ENCODE measurements at regions not wholly inside any gene's neighbourhood (a gene's known extent, or its start where the extent isn't known, plus 50 kb on each side); places are given as distances from the start of the nearest gene placed in this dataset.
"Not testable (repeated sequence)": the region's sequence is repeated elsewhere in the genome, so short reads cannot be mapped to it uniquely, and the experiment has no call there.

DNA sequence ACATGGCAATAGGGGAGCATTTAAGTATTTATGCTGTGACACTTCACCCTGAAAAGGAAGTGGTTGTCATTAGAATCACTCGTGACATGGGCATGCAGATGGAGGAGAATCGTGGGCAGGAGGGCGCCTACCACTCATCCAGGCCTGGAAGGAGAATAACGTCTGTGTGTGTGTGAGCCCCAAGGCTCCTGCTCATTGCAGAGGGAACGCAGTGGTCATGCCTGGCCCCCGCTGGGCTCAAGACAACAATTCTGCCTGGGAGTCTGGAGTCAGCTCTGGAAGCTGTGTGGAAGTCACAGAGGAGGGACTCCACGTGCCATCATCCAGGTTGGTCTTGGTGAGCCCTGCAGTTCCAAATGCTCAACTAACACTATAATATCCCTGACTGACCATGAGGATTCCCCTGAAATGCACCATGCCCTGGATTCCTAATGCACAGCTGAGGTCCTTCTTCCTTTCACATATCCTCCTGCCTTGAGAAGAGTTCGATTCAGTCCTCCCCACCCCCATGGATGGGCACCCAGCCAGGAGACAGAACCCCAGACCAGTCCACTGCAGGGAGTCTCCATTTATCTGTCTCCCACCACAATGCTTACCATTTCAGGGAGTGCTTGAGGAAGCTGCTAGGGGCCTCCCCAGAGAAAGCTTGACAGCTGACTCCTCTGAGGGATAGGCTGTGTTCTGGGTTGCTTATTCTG is 446.9 kb upstream of the B3GAT1 start:
- H3K4me3 ChIP-seq (ENCODE audit: low read depth in 1 of 5, low read length in 5 of 5), result no peak overlapping the region
- peaks cover 0 to 14% (median 8%) of the 10 kb centered on the region in 5 donors for H3K27me3 ChIP-seq (ENCODE audit: control insufficient read depth in 5 of 5, insufficient read depth in 4 of 5, low read length in 5 of 5)
- H3K27ac ChIP-seq (ENCODE audit: low read depth, low read length), result no peak overlapping the region
- no peaks in the 10 kb centered on the region for H3K9me3 ChIP-seq (ENCODE audit: control insufficient read depth in 5 of 5, low read length in 5 of 5)
- H3K9ac ChIP-seq (ENCODE audit: low read length in 5 of 5), result no peak overlapping the region
- no peaks in the 10 kb centered on the region for H3K36me3 ChIP-seq (ENCODE audit: control insufficient read depth in 5 of 5, insufficient read depth in 5 of 5, low read length in 5 of 5)
- H3K4me1 ChIP-seq (ENCODE audit: control insufficient read depth in 5 of 5, insufficient read depth in 5 of 5, low read length in 5 of 5), result no peaks in the 10 kb centered on the region

DNA sequence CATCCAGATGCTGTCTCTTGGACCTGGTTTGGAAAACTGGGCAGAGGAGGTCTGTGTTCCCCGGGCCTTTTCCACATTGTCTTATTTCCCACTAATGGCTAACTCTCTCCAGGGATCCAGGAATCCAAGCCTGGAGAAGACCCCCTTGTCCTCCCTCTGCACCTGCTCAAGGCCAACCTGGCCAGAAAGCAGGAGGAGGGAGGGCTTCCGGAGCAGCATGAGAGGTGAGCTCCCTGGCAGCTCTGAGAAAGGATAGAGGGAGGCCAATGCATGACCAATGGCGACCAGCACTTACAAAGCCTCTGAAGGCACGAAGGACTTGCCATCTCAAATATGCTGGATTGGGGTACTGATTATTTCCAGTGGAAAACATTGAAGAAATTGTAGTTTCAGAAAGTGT is 445.0 kb upstream of the B3GAT1 start:
- Histone ChIP-seq H3K9ac (ENCODE audit: low read length in 5 of 5) (no peak overlapping the region), H3K27ac (ENCODE audit: low read depth, low read length) (no peak overlapping the region), H3K9me3 (ENCODE audit: control insufficient read depth in 5 of 5, low read length in 5 of 5) (no peaks in the 10 kb centered on the region)

DNA sequence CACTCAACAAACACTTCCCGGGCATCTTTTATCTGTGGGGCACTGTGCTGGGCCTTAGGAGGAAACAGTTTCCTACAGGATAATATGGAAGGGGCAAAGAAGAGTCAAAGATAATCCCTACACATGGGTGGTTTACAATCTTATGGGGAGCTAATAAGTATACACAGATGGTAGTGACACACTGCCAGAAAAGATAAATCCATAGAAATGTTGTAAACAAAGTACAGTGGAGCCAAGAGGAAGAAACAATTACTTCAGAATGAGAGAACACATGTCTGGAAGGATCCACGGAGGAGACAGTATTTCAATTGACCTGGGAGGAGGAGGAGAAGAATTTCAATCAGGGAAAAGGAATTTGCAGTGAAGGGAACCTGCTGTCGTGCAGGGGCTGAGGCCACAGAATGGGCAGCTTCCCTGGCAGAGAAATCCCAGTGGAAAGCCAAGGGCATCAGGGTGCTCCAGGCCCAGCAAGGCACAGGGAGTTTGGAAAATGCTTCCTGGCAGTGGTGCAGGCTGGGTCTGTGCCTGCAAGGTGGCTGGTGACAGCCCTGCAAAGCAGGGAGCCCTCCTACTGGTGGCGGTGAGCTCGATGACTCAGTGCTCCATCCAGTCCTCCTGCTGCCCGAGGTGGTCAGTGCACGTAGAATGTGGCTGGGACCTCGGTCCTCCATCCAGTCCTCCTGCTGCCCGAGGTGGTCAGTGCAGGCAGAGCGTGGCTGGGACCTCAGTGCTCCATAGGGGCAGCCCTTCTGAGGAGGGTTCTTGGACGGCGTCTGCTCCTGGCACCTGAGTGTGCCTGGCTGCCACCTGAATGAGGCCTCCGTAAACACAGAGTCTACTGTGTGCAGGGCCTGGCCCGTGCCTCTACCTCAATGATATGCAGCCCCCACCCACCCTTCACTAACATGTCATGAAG is 444.3 kb upstream of the B3GAT1 start:
- Histone ChIP-seq H3K27me3 (ENCODE audit: control insufficient read depth in 5 of 5, insufficient read depth in 4 of 5, low read length in 5 of 5) (peaks cover 0 to 10% (median 4%) of the 10 kb centered on the region in 5 donors), H3K27ac (ENCODE audit: low read depth, low read length) (no peak overlapping the region), H3K9ac (ENCODE audit: low read length in 5 of 5) (no peak overlapping the region), H3K9me3 (ENCODE audit: control insufficient read depth in 5 of 5, low read length in 5 of 5) (no peaks in the 10 kb centered on the region), H3K4me3 (ENCODE audit: low read depth in 1 of 5, low read length in 5 of 5) (no peak overlapping the region), H3K4me1 (ENCODE audit: control insufficient read depth in 5 of 5, insufficient read depth in 5 of 5, low read length in 5 of 5) (no peaks in the 10 kb centered on the region), H3K36me3 (ENCODE audit: control insufficient read depth in 5 of 5, insufficient read depth in 5 of 5, low read length in 5 of 5) (no peaks in the 10 kb centered on the region)

More for the DNA sequence above, 445.0 kb upstream of the B3GAT1 start:
- H3K4me1 ChIP-seq (ENCODE audit: control insufficient read depth in 5 of 5, insufficient read depth in 5 of 5, low read length in 5 of 5), result no peaks in the 10 kb centered on the region
- H3K36me3 ChIP-seq (ENCODE audit: control insufficient read depth in 5 of 5, insufficient read depth in 5 of 5, low read length in 5 of 5), result no peaks in the 10 kb centered on the region
- peaks cover 0 to 10% (median 4%) of the 10 kb centered on the region in 5 donors for H3K27me3 ChIP-seq (ENCODE audit: control insufficient read depth in 5 of 5, insufficient read depth in 4 of 5, low read length in 5 of 5)
- no peak overlapping the region for H3K4me3 ChIP-seq (ENCODE audit: low read depth in 1 of 5, low read length in 5 of 5)

DNA sequence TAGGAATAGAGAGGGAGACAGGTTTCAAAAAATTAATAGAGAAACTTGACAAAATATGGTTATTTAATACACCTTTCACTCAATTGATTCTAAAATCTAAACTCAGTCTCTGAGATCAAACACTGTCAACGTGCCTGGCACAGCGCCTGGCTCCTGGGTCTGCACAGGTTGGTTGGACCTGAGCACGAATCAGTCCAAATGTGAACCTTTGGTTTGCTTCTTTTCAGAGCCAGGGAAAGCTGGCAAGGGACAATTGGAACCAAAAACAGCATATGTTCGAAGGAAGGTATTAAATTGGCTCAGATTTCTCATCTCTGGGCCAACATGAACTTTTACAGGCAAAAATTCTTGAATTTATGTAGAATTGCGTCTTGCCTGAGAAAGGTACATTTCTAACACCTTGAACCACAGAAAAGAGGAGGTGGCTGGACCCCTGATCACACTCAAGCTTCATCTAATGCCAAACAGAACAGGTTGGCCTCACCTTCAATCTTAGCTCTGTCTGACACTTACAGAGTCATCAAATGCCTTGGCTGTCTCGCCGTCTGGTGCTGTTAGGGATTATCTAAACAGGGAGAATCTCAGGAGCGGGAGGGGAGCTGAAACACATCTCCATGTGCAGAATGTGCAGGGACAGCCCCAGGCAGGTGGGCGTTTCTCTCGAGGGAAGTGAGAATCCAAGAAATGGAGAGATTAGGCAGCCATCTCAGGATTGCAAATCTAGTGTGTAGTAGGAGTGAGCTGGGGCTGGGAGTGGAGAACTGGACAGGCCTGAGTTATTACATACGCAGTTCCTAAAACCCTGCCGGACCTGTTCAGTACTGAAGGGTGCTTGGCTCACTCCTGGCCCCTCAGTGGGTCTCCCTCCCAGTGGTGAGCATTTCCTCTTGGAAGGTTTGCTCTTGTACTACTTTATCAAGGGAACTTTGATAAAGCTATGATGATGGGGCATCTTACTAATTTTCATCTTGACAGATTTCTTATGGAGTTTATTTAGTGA is 442.2 kb upstream of the B3GAT1 start:
- Histone ChIP-seq H3K27me3 (ENCODE audit: control insufficient read depth in 5 of 5, insufficient read depth in 4 of 5, low read length in 5 of 5) (peaks cover 0 to 7% (median 4%) of the 10 kb centered on the region in 5 donors), H3K27ac (ENCODE audit: low read depth, low read length) (no peak overlapping the region), H3K4me3 (ENCODE audit: low read depth in 1 of 5, low read length in 5 of 5) (no peak overlapping the region), H3K9ac (ENCODE audit: low read length in 5 of 5) (no peak overlapping the region), H3K36me3 (ENCODE audit: control insufficient read depth in 5 of 5, insufficient read depth in 5 of 5, low read length in 5 of 5) (no peaks in the 10 kb centered on the region), H3K4me1 (ENCODE audit: control insufficient read depth in 5 of 5, insufficient read depth in 5 of 5, low read length in 5 of 5) (no peaks in the 10 kb centered on the region), H3K9me3 (ENCODE audit: control insufficient read depth in 5 of 5, low read length in 5 of 5) (no peaks in the 10 kb centered on the region)

DNA sequence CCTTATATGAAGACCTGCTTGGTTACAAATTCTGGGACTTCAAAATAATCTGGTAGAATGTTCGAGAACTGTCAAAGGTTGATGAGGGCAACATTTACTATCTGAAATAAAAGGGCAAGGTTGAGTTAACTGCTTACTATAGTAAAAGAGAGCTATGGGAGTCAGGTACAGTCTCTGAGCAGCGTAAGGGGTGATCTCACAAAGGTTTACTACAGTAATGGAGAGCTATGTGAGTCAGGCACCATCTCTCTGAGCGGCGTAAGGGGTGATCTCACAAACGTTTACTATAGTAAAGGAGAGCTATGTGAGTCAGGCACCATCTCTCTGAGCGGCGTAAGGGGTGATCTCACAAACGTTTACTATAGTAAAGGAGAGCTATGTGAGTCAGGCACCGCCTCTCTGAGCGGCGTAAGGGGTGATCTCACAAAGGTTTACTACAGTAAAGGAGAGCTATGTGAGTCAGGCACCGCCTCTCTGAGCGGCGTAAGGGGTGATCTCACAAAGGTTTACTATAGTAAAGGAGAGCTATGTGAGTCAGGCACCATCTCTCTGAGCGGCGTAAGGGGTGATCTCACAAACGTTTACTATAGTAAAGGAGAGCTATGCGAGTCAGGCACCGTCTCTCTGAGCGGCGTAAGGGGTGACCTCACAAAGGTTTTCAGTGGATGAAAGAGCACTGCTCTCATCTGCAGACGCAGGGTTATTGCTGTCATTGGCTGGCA is 439.6 kb upstream of the B3GAT1 start:
- H3K36me3 ChIP-seq (ENCODE audit: control insufficient read depth in 5 of 5, insufficient read depth in 5 of 5, low read length in 5 of 5); H3K9me3 ChIP-seq (ENCODE audit: control insufficient read depth in 5 of 5, low read length in 5 of 5); H3K9ac ChIP-seq (ENCODE audit: low read length in 5 of 5); H3K27ac ChIP-seq (ENCODE audit: low read depth, low read length); H3K27me3 ChIP-seq (ENCODE audit: control insufficient read depth in 5 of 5, insufficient read depth in 4 of 5, low read length in 5 of 5); H3K4me3 ChIP-seq (ENCODE audit: low read depth in 1 of 5, low read length in 5 of 5); H3K4me1 ChIP-seq (ENCODE audit: control insufficient read depth in 5 of 5, insufficient read depth in 5 of 5, low read length in 5 of 5): not testable (repeated sequence)

DNA sequence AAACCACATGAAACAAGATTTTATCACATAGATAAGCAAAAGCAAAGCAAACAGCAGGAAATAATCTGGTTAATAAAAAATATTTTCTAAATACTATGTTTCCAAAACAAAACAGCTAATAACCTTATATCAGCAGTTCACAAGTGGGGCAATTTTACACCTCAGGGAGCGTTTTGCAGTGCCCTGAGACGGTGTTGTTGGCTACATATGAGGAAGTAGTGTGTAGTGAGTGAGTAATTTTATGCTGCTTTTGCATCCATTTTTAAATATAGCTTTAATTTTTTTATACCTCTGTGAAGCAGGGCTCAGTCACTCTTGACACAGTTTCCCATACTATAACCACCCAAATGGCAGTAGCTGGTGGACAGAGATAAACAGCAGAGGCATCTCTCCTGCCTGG is 438.5 kb upstream of the B3GAT1 start:
- H3K9ac ChIP-seq (ENCODE audit: low read length in 5 of 5), result no peak overlapping the region
- H3K4me3 ChIP-seq (ENCODE audit: low read depth in 1 of 5, low read length in 5 of 5), result no peak overlapping the region
- peaks cover 0 to 2% (median 0%) of the 10 kb centered on the region in 5 donors for H3K9me3 ChIP-seq (ENCODE audit: control insufficient read depth in 5 of 5, low read length in 5 of 5)
- H3K36me3 ChIP-seq (ENCODE audit: control insufficient read depth in 5 of 5, insufficient read depth in 5 of 5, low read length in 5 of 5), result no peaks in the 10 kb centered on the region
- no peaks in the 10 kb centered on the region for H3K4me1 ChIP-seq (ENCODE audit: control insufficient read depth in 5 of 5, insufficient read depth in 5 of 5, low read length in 5 of 5)
- H3K27me3 ChIP-seq (ENCODE audit: control insufficient read depth in 5 of 5, insufficient read depth in 4 of 5, low read length in 5 of 5), result peaks cover 0 to 4% (median 3%) of the 10 kb centered on the region in 5 donors
- no peak overlapping the region for H3K27ac ChIP-seq (ENCODE audit: low read depth, low read length)

DNA sequence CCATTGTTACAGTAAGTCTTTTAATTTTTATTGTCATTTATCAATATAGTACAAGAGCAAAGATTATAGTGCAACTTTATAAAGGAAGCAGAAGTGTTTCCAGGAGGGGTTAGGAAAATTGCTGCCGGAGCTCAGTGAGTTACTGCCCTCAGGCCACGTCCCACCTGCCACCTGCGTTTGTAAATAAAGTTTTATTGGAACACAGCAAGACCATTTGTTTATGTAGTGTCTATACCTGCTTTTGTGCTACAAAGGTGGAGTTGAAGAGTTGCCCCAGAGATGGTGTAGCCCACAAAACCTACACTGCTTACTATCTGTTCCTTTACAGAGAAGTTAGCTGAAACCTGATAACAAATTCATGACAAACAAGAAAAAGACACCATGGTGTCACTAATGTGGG is 437.8 kb upstream of the B3GAT1 start:
- Histone ChIP-seq H3K27me3 (ENCODE audit: control insufficient read depth in 5 of 5, insufficient read depth in 4 of 5, low read length in 5 of 5) (peaks cover 0 to 7% (median 3%) of the 10 kb centered on the region in 5 donors), H3K4me1 (ENCODE audit: control insufficient read depth in 5 of 5, insufficient read depth in 5 of 5, low read length in 5 of 5) (no peaks in the 10 kb centered on the region), H3K9ac (ENCODE audit: low read length in 5 of 5) (no peak overlapping the region), H3K27ac (ENCODE audit: low read depth, low read length) (no peak overlapping the region), H3K9me3 (ENCODE audit: control insufficient read depth in 5 of 5, low read length in 5 of 5) (peaks cover 0 to 2% (median 0%) of the 10 kb centered on the region in 5 donors), H3K36me3 (ENCODE audit: control insufficient read depth in 5 of 5, insufficient read depth in 5 of 5, low read length in 5 of 5) (no peaks in the 10 kb centered on the region), H3K4me3 (ENCODE audit: low read depth in 1 of 5, low read length in 5 of 5) (no peak overlapping the region)

DNA sequence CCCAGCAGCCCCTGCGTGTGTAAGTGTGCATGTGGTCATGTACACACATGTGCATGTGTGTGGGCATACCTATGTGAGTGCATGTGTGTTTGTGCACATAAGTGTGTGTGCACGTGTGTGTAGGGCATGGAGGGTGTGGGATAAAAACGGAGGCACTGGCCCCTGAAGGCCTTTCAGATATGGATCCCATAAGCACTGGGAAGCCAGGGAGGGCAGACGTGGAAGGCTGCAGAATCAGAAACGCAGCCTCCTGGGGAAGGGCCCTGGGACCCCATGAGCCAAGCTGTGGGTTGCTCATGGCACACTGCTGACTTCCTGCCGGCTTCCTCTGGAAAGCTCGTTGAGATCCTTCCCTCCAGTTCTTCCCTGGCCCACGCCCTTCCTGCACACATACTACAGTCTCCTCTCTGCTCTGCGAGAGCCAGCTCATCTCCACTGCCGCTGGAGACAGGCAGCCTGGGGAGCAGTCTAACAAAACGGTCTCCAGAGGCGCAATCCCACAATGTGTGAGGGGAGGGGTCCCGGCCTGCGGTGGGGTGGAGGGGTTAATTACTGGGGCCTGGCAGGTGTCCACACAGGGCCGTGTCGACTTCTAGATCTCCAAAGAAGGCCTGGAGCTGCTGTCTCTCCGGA is 435.2 kb upstream of the B3GAT1 start:
- no peaks in the 10 kb centered on the region for H3K4me1 ChIP-seq (ENCODE audit: control insufficient read depth in 5 of 5, insufficient read depth in 5 of 5, low read length in 5 of 5)
- H3K9me3 ChIP-seq (ENCODE audit: control insufficient read depth in 5 of 5, low read length in 5 of 5), result peaks cover 0 to 7% (median 0%) of the 10 kb centered on the region in 5 donors
- H3K4me3 ChIP-seq (ENCODE audit: low read depth in 1 of 5, low read length in 5 of 5), result no peak overlapping the region
- H3K9ac ChIP-seq (ENCODE audit: low read length in 5 of 5), result no peak overlapping the region
- no peak overlapping the region for H3K27ac ChIP-seq (ENCODE audit: low read depth, low read length)
- peaks cover 6 to 26% (median 15%) of the 10 kb centered on the region in 5 donors for H3K27me3 ChIP-seq (ENCODE audit: control insufficient read depth in 5 of 5, insufficient read depth in 4 of 5, low read length in 5 of 5)
- H3K36me3 ChIP-seq (ENCODE audit: control insufficient read depth in 5 of 5, insufficient read depth in 5 of 5, low read length in 5 of 5), result no peaks in the 10 kb centered on the region
